Liver (tissue), 8 donors: ENCODE measurements at regions not wholly inside any gene's neighbourhood (a gene's known extent, or its start where the extent isn't known, plus 50 kb on each side); places are given as distances from the start of the nearest gene placed in this dataset.

Experiments used
- DNase-seq: peaks from one replicate; pipeline ENCODE4 v3.0.0-alpha.2; 2017; ENCODE audit warnings: low spot score
- H3K27ac ChIP-seq, 2 donors: one replicate each; pipeline ENCODE4 v1.7.0; 2013; ENCODE audit warnings: inconsistent platforms in 2 of 2, low read length in 2 of 2, control low read depth in 1 of 2, low read depth in 1 of 2, mild to moderate bottlenecking in 1 of 2
- H3K27me3 ChIP-seq, 4 donors: one replicate each; pipeline versions ENCODE4 v1.6.1 to v1.7.0; 2013; ENCODE audit warnings: low read length in 3 of 4, inconsistent platforms in 1 of 4, mild to moderate bottlenecking in 1 of 4, moderate library complexity in 1 of 4; ENCODE audit not compliant: control insufficient read depth in 4 of 4, insufficient read depth in 4 of 4
- H3K36me3 ChIP-seq, 4 donors: one replicate each; pipeline versions ENCODE4 v1.6.1 to v1.7.0; 2013; ENCODE audit warnings: low read length in 3 of 4, mild to moderate bottlenecking in 3 of 4, low read depth in 1 of 4, moderate library complexity in 1 of 4; ENCODE audit not compliant: control insufficient read depth in 4 of 4, insufficient read depth in 3 of 4
- H3K4me1 ChIP-seq, 4 donors: one replicate each; pipeline versions ENCODE4 v1.6.1 to v1.7.0; 2013; ENCODE audit warnings: low read length in 3 of 4, mild to moderate bottlenecking in 3 of 4, moderate library complexity in 1 of 4; ENCODE audit not compliant: control insufficient read depth in 4 of 4, insufficient read depth in 4 of 4
- H3K4me3 ChIP-seq, 3 donors: one replicate each; pipeline versions ENCODE4 v1.6.1 to v1.7.0; 2013; ENCODE audit warnings: low read length in 3 of 3, control low read depth in 1 of 3, low read depth in 1 of 3, mild to moderate bottlenecking in 1 of 3
- H3K9ac ChIP-seq, 2 donors: one replicate each; pipeline ENCODE4 v1.7.0; 2013; ENCODE audit warnings: low read length in 2 of 2, mild to moderate bottlenecking in 2 of 2, moderate library complexity in 2 of 2, control low read depth in 1 of 2, low read depth in 1 of 2
- H3K9me3 ChIP-seq, 4 donors: one replicate each; pipeline versions ENCODE4 v1.6.1 to v1.7.0; 2013; ENCODE audit warnings: low read length in 3 of 4; ENCODE audit not compliant: control insufficient read depth in 4 of 4
- ATF3 ChIP-seq: IDR thresholded peaks from 2 replicates; pipeline ENCODE4 v1.6.1; 2016; ENCODE audit warnings: antibody characterized with exemption
- CTCF ChIP-seq: fragments of 150-350 bp; IDR thresholded peaks from 2 replicates; pipeline ENCODE4 v1.5.1; 2017; ENCODE audit warnings: improper control_type of control experiment, low read depth, low read length; ENCODE audit not compliant: missing input control
- EGR1 ChIP-seq, 2 donors: IDR thresholded peaks; 2 replicates each; pipeline ENCODE4 v1.6.1; 2016 to 2018; ENCODE audit warnings: antibody characterized with exemption in 2 of 2, low read depth in 2 of 2
- FOXA1 ChIP-seq: IDR thresholded peaks from 2 replicates; pipeline ENCODE4 v1.6.1; 2016; ENCODE audit warnings: antibody characterized with exemption
- FOXA2 ChIP-seq: IDR thresholded peaks from 2 replicates; pipeline ENCODE4 v1.6.1; 2016; ENCODE audit warnings: antibody characterized with exemption
- GABPA ChIP-seq, 2 donors: IDR thresholded peaks in 1 of 2; conservative IDR thresholded peaks in 1 of 2; 2 replicates each; pipeline ENCODE4 v1.6.1; 2016; ENCODE audit warnings: antibody characterized with exemption in 2 of 2, mild to moderate bottlenecking in 1 of 2, moderate library complexity in 1 of 2
- HNF4A ChIP-seq, 2 donors: conservative IDR thresholded peaks; 2 replicates each; pipeline ENCODE4 v1.6.1; 2016; ENCODE audit warnings: antibody characterized with exemption in 2 of 2, mild to moderate bottlenecking in 2 of 2
- HNF4G ChIP-seq: IDR thresholded peaks from 2 replicates; pipeline ENCODE4 v1.6.1; 2016; ENCODE audit warnings: antibody characterized with exemption
- JUND ChIP-seq, 2 donors: IDR thresholded peaks; 2 replicates each; pipeline ENCODE4 v1.6.1; 2016; ENCODE audit warnings: antibody characterized with exemption in 2 of 2
- MAX ChIP-seq: IDR thresholded peaks from 2 replicates; pipeline ENCODE4 v1.6.1; 2016; ENCODE audit warnings: antibody characterized with exemption
- NR2F2 ChIP-seq: IDR thresholded peaks from 2 replicates; pipeline ENCODE4 v1.6.1; 2016; ENCODE audit warnings: antibody characterized with exemption
- RAD21 ChIP-seq, 2 donors: IDR thresholded peaks; 2 replicates each; pipeline ENCODE4 v1.6.1; 2016; ENCODE audit warnings: antibody characterized with exemption in 2 of 2, mild to moderate bottlenecking in 2 of 2
- REST ChIP-seq: IDR thresholded peaks from 2 replicates; pipeline ENCODE4 v1.6.1; 2016; ENCODE audit warnings: antibody characterized with exemption, mild to moderate bottlenecking
- RXRA ChIP-seq, 2 donors: IDR thresholded peaks; 2 replicates each; pipeline ENCODE4 v1.6.1; 2017 to 2018; ENCODE audit warnings: antibody characterized with exemption in 2 of 2, mild to moderate bottlenecking in 1 of 2
- SP1 ChIP-seq: IDR thresholded peaks from 2 replicates; pipeline ENCODE4 v1.6.1; 2018; ENCODE audit warnings: antibody characterized with exemption, mild to moderate bottlenecking
- TAF1 ChIP-seq: conservative IDR thresholded peaks from 2 replicates; pipeline ENCODE4 v1.6.1; 2016; ENCODE audit warnings: antibody characterized with exemption, mild to moderate bottlenecking
- YY1 ChIP-seq: IDR thresholded peaks from 2 replicates; pipeline ENCODE4 v1.6.1; 2016; ENCODE audit warnings: antibody characterized with exemption, mild to moderate bottlenecking
- ZBTB33 ChIP-seq: IDR thresholded peaks from 2 replicates; pipeline ENCODE4 v1.6.1; 2016; ENCODE audit warnings: antibody characterized with exemption
- WGBS: extraction: QIAGEN DNeasy Blood & Tissue Kit; methylation state at CpG from one replicate; pipeline ENCODE4 v1.1.7; 2013; 5-methylcytosine and 5-hydroxymethylcytosine counted together
- donor health status: healthy.
- donor health status: healthy.
- donor health status: healthy.
- donor health status: healthy.
- donor health status: healthy.

GRCh38 chr14:26130690-26131089 lies 467.1 kb downstream of the NOVA1 start:
- no peak overlapping the region for H3K4me3 ChIP-seq
- no peak for DNase-seq
- H3K9ac ChIP-seq = no peak overlapping the region
- TF ChIP-seq YY1 (no peak), NR2F2 (no peak), EGR1 (IDR thresholded peaks at IDR 0.05; ENCODE audit: low read depth in 2 of 2) (no peak), ZBTB33 (no peak), JUND (IDR thresholded peaks at IDR 0.05) (no peak), CTCF (no peak), REST (no peak), RXRA (IDR thresholded peaks at IDR 0.05) (no peak), RAD21 (IDR thresholded peaks at IDR 0.05) (no peak), TAF1 (no peak), ATF3 (no peak), HNF4A (conservative IDR thresholded peaks at IDR 0.05) (no peak), FOXA2 (no peak), FOXA1 (no peak), HNF4G (no peak), GABPA (IDR thresholded peaks at IDR 0.05 in 1 of 2, conservative IDR thresholded peaks at IDR 0.05 in 1 of 2) (no peak), SP1 (no peak), MAX (no peak)
- 71% methylated on average over 1 of the region's 1 CpG for WGBS
- H3K36me3 ChIP-seq = no peaks in the 10 kb centered on the region
- no peaks in the 10 kb centered on the region for H3K4me1 ChIP-seq
- no peak overlapping the region for H3K27ac ChIP-seq
- no peaks in the 10 kb centered on the region for H3K9me3 ChIP-seq
- no peaks in the 10 kb centered on the region for H3K27me3 ChIP-seq
